OCI-LY1 (cell line): ENCODE measurements at regions not wholly inside any gene's neighbourhood (a gene's known extent, or its start where the extent isn't known, plus 50 kb on each side); places are given as distances from the start of the nearest gene placed in this dataset.

ENCODE experiments used
- H2AFZ ChIP-seq: fragments of 200-600 bp; sonication (generic), shearing (Covaris generic); 2 replicates; pipeline ENCODE4 v1.6.0; 2014; ENCODE audit warnings: antibody characterized with exemption, mild to moderate bottlenecking, low read length
- H3F3A ChIP-seq: fragments of 200-600 bp; sonication (generic), shearing (Covaris generic); 2 replicates; pipeline ENCODE4 v1.6.0; 2014; ENCODE audit warnings: mild to moderate bottlenecking, antibody characterized with exemption, low read length, moderate library complexity; ENCODE audit not compliant: insufficient read depth
- H3K27ac ChIP-seq: fragments of 200-600 bp; sonication (generic); 2 replicates; pipeline ENCODE4 v1.5.1; 2014; ENCODE audit warnings: low read length, mixed run types, mild to moderate bottlenecking, low read depth; ENCODE audit not compliant: poor library complexity, severe bottlenecking
- H3K27me3 ChIP-seq: fragments of 200-600 bp; sonication (generic); 2 replicates; pipeline ENCODE4 v1.6.0; 2014; ENCODE audit warnings: antibody characterized with exemption, mild to moderate bottlenecking, low read length, moderate library complexity; ENCODE audit not compliant: insufficient read depth
- H3K36me3 ChIP-seq: fragments of 200-600 bp; sonication (generic); 2 replicates; pipeline ENCODE4 v1.6.1; 2014; ENCODE audit warnings: mild to moderate bottlenecking, antibody characterized with exemption, low read length, moderate library complexity, mixed read lengths; ENCODE audit not compliant: insufficient read depth
- H3K4me1 ChIP-seq: fragments of 200-600 bp; sonication (generic); 2 replicates; pipeline ENCODE4 v1.5.1; 2014; ENCODE audit warnings: mild to moderate bottlenecking, low read length, moderate library complexity; ENCODE audit not compliant: insufficient read depth, severe bottlenecking
- H3K4me2 ChIP-seq: fragments of 200-600 bp; sonication (generic), shearing (Covaris generic); 2 replicates; pipeline ENCODE4 v1.6.1; 2014; ENCODE audit warnings: low read length
- H3K4me3 ChIP-seq: fragments of 200-600 bp; sonication (generic); 2 replicates; pipeline ENCODE4 v1.5.1; 2014; ENCODE audit warnings: low read length, low read depth, mild to moderate bottlenecking, mixed read lengths; ENCODE audit not compliant: poor library complexity, severe bottlenecking
- H3K79me2 ChIP-seq: fragments of 200-600 bp; shearing (Covaris generic); 2 replicates; pipeline ENCODE4 v1.6.1; 2016; ENCODE audit warnings: mixed run types, low read length, mixed read lengths; ENCODE audit not compliant: insufficient read depth
- H3K9ac ChIP-seq: fragments of 200-600 bp; sonication (generic), shearing (Covaris generic); 2 replicates; pipeline ENCODE4 v1.6.1; 2014; ENCODE audit warnings: mild to moderate bottlenecking, low read length, mixed read lengths
- H3K9me2 ChIP-seq: fragments of 200-600 bp; sonication (generic), shearing (Covaris generic); 2 replicates; pipeline ENCODE4 v1.6.1; 2014; ENCODE audit warnings: low read depth, mild to moderate bottlenecking, low read length, mixed read lengths
- H3K9me3 ChIP-seq: fragments of 200-600 bp; shearing (Covaris generic); 2 replicates; pipeline ENCODE4 v1.6.1; 2014; ENCODE audit warnings: low read length, mixed read lengths
- H4K20me1 ChIP-seq: fragments of 200-600 bp; sonication (generic), shearing (Covaris generic); 2 replicates; pipeline ENCODE4 v1.6.0; 2016; ENCODE audit warnings: mild to moderate bottlenecking, low read length; ENCODE audit not compliant: insufficient read depth
- EZH2 ChIP-seq: fragments of 200-600 bp; sonication (generic), shearing (Covaris generic); IDR thresholded peaks from 2 replicates; pipeline ENCODE4 v1.8.0; 2017; ENCODE audit warnings: borderline replicate concordance, mixed run types, mild to moderate bottlenecking, antibody characterized with exemption, low read length, moderate library complexity, mixed read lengths
- TF ChIP-seq, protein P1 (sequence below): fragments of 200-600 bp; sonication (generic), shearing (Covaris generic); IDR thresholded peaks from 2 replicates; pipeline ENCODE4 v1.5.1; 2017; ENCODE audit warnings: mild to moderate bottlenecking, antibody characterized with exemption, low read length, moderate library complexity, mixed read lengths

DNA sequence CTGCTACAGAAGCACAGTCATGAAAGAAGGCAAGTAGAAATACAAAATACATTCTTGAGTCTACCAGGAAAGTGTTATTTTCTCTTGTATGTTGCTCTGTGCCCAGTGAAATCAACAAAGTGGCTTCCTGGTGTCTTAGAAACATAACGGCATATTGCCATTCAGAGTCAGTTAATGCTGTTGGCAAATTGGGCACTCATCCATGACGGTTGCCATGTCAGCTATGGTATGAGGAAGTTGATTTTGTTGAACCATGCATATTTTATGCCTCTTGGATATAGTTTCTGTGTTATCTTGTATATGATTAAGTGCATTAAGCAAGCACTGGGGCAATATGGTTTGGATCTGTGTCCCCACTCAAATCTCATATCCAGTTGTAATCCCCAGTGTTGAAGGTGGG is 153.1 kb upstream of the CXADR start:
- H3K79me2 ChIP-seq = no peaks in the 10 kb centered on the region
- H4K20me1 ChIP-seq = no peaks in the 10 kb centered on the region
- H2AFZ ChIP-seq = no peak overlapping the region
- no peaks in the 10 kb centered on the region for H3K9me2 ChIP-seq
- H3K36me3 ChIP-seq = no peaks in the 10 kb centered on the region
- H3K4me3 ChIP-seq = no peak overlapping the region
- no peaks in the 10 kb centered on the region for H3F3A ChIP-seq
- TF ChIP-seq EZH2 = no peak
- TF ChIP-seq, protein P1, sequence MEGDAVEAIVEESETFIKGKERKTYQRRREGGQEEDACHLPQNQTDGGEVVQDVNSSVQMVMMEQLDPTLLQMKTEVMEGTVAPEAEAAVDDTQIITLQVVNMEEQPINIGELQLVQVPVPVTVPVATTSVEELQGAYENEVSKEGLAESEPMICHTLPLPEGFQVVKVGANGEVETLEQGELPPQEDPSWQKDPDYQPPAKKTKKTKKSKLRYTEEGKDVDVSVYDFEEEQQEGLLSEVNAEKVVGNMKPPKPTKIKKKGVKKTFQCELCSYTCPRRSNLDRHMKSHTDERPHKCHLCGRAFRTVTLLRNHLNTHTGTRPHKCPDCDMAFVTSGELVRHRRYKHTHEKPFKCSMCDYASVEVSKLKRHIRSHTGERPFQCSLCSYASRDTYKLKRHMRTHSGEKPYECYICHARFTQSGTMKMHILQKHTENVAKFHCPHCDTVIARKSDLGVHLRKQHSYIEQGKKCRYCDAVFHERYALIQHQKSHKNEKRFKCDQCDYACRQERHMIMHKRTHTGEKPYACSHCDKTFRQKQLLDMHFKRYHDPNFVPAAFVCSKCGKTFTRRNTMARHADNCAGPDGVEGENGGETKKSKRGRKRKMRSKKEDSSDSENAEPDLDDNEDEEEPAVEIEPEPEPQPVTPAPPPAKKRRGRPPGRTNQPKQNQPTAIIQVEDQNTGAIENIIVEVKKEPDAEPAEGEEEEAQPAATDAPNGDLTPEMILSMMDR = no peak
- H3K9me3 ChIP-seq = no peaks in the 10 kb centered on the region
- no peak overlapping the region for H3K9ac ChIP-seq
- H3K27ac ChIP-seq = no peak overlapping the region
- no peak overlapping the region for H3K4me2 ChIP-seq
- H3K27me3 ChIP-seq = no peaks in the 10 kb centered on the region
- H3K4me1 ChIP-seq = no peaks in the 10 kb centered on the region

GRCh38 chr21:17368748-17369363 is 144.0 kb upstream of the CXADR start:
- Histone ChIP-seq H3K79me2 (no peaks in the 10 kb centered on the region), H3K27ac (no peak overlapping the region), H3K4me1 (no peaks in the 10 kb centered on the region), H3K9me2 (no peaks in the 10 kb centered on the region), H3K4me3 (no peak overlapping the region), H3K4me2 (no peak overlapping the region), H3K9ac (no peak overlapping the region), H3K36me3 (no peaks in the 10 kb centered on the region), H3K27me3 (no peaks in the 10 kb centered on the region), H2AFZ (no peak overlapping the region), H4K20me1 (no peaks in the 10 kb centered on the region), H3K9me3 (no peaks in the 10 kb centered on the region), H3F3A (no peaks in the 10 kb centered on the region)
- no peak for TF ChIP-seq EZH2
- TF ChIP-seq, protein P1 = no peak

- no peaks in the 10 kb centered on the region for H3K27me3 ChIP-seq
- no peaks in the 10 kb centered on the region for H4K20me1 ChIP-seq
- H3K27ac ChIP-seq = no peak overlapping the region
- TF ChIP-seq, protein P1 = no peak
- TF ChIP-seq EZH2 = no peak
- H2AFZ ChIP-seq = no peak overlapping the region
- no peak overlapping the region for H3K9ac ChIP-seq
- no peaks in the 10 kb centered on the region for H3K36me3 ChIP-seq
- H3F3A ChIP-seq = no peaks in the 10 kb centered on the region
- H3K9me3 ChIP-seq = no peaks in the 10 kb centered on the region
- H3K79me2 ChIP-seq = no peaks in the 10 kb centered on the region
- H3K9me2 ChIP-seq = no peaks in the 10 kb centered on the region
- no peaks in the 10 kb centered on the region for H3K4me1 ChIP-seq
- H3K4me2 ChIP-seq = no peak overlapping the region
- no peak overlapping the region for H3K4me3 ChIP-seq
Observed at GRCh38 chr21:17370263-17370662, 142.6 kb upstream of the CXADR start.
